Rectal smooth muscle tissue (tissue), 1 donor: ENCODE measurements at regions not wholly inside any gene's neighbourhood (a gene's known extent, or its start where the extent isn't known, plus 50 kb on each side); places are given as distances from the start of the nearest gene placed in this dataset.
"Not testable (repeated sequence)": the region's sequence is repeated elsewhere in the genome, so short reads cannot be mapped to it uniquely, and the experiment has no call there.

ENCODE experiments used
- H3K27ac ChIP-seq: one replicate; pipeline ENCODE4 v1.7.0; 2013; ENCODE audit warnings: low read depth, low read length, inconsistent platforms
- H3K27me3 ChIP-seq: one replicate; pipeline ENCODE4 v1.7.0; 2013; ENCODE audit warnings: low read length; ENCODE audit not compliant: control insufficient read depth, insufficient read depth
- H3K36me3 ChIP-seq: one replicate; pipeline ENCODE4 v1.7.0; 2013; ENCODE audit warnings: low read length; ENCODE audit not compliant: control insufficient read depth, insufficient read depth
- H3K4me1 ChIP-seq: one replicate; pipeline ENCODE4 v1.7.0; 2013; ENCODE audit warnings: low read length; ENCODE audit not compliant: control insufficient read depth, insufficient read depth
- H3K4me3 ChIP-seq: one replicate; pipeline ENCODE4 v1.7.0; 2013; ENCODE audit warnings: low read length
- H3K9ac ChIP-seq: one replicate; pipeline ENCODE4 v1.7.0; 2013; ENCODE audit warnings: low read length

DNA sequence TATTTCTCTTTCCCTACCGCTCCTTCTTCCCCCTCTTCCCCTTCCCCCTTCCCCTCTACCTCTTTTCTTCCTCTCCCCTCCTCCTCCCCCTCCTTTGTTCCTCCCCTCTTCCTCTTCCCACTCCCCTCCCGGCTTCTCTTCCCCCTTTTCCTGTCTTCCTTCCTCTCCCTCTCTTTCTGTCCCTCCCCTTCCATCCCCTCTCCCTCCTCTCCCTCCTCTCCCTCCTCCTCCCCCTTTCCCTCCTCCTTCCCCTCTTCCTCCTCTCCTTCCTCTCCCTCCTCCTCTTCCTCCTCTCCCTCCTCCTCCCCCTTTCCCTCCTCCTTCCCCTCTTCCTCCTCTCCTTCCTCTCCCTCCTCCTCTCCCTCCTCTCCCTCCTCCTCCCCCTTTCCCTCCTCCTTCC lies 81.5 kb downstream of the TFAP2C start:
- not testable (repeated sequence) for H3K27me3 ChIP-seq, H3K36me3 ChIP-seq, H3K27ac ChIP-seq, H3K4me1 ChIP-seq, H3K9ac ChIP-seq, H3K4me3 ChIP-seq

DNA sequence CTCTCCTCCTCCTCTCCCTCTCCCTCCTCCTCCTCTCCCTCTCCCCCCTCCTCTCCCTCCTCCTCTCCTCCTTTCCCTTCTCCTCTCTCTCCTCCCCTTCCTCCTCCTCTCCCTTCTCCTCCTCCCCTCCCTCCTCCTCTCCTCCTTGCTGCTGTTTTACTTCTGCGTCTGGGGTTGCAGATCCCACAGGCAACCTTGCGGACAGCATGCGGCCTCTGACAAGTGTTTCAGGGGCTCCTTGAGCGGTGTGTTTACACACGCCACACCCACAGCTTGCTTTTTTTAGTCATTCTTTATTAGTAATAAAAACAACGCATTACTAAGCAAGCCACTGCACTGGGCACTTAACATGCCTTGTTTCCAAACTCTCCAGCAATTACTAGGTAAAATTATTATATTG lies 81.9 kb downstream of the TFAP2C start:
- no peak overlapping the region for H3K27ac ChIP-seq
- H3K4me1 ChIP-seq, result no peaks in the 10 kb centered on the region
- H3K4me3 ChIP-seq, result no peak overlapping the region
- H3K36me3 ChIP-seq, result no peaks in the 10 kb centered on the region
- no peak overlapping the region for H3K9ac ChIP-seq
- no peaks in the 10 kb centered on the region for H3K27me3 ChIP-seq

DNA sequence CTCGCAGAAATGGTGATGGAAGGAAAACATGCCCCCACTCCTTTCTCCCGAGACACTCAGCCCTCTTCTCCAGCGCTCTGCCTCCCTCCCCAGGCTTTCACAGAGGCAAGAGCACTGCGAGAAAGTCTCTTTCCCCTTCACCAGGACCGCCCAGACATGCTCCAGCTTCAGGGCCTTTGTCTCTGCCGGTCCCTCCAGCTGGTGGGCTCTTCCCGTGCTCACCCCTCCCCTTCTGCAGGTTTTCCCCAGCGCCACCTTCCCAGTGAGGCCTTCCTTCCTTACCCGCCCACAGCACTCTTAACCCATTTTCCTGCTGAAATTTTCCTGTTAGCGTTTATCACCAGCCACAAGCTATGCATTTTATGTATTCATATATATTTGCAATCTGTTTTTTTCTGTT lies 86.2 kb downstream of the TFAP2C start:
- Histone ChIP-seq H3K27me3 (peaks cover 3% of the 10 kb centered on the region), H3K36me3 (no peaks in the 10 kb centered on the region), H3K4me1 (no peaks in the 10 kb centered on the region), H3K4me3 (no peak overlapping the region), H3K27ac (no peak overlapping the region), H3K9ac (no peak overlapping the region)

DNA sequence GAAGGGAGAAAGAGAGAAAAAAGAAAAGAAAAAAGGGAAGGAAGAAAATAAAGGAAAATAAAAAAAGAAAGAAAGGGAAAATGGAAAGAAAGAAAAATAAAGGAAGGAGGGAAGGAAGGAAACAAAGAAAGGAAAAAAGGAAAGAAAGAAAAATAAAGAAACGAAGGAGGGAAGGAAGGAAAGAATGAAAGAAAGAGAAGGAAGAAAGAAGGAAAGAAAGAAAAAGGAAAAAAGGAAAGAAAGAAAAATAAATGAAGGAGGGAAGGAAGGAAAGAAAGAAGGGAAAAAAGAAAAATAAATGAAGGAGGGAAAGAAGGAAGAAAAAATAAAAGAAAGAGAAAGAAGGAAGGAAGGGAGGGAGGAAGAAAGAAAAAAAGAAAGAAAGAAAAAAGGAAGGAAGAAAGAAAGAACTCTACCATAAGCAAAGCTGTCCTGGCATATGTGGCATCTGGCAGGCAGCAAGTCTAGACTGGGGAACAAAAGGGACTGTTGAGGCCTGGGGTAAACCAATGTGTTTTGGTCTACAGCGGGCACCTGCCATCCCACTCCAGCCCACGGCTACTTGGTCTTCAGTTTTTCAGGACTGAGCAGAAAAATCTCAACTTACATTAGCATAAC lies 86.9 kb downstream of the TFAP2C start:
- no peak overlapping the region for H3K27ac ChIP-seq
- no peak overlapping the region for H3K9ac ChIP-seq
- H3K4me3 ChIP-seq, result no peak overlapping the region
- peaks cover 3% of the 10 kb centered on the region for H3K27me3 ChIP-seq
- no peaks in the 10 kb centered on the region for H3K4me1 ChIP-seq
- no peaks in the 10 kb centered on the region for H3K36me3 ChIP-seq

DNA sequence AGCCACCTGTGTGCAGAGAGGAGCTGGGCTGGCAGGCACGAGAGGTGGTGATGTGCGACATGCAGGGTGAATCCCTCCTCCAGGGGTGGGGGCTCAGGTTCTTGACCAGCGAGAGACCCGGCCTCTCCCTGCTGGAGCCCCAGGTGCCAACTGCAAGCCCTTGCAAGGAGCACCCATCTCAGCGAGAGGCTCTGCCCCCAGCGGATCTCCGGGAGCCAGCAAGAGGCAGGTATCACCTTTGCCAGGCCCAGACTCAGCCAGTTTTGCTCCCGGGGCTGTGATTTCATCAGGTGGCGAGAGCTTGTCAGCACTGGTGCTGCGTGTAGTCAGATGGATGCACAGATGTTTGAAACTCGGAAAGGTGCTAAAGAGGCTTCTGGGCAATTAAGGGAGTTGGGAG lies 87.7 kb downstream of the TFAP2C start:
- Histone ChIP-seq H3K4me3 (no peak overlapping the region), H3K36me3 (no peaks in the 10 kb centered on the region), H3K9ac (no peak overlapping the region), H3K27ac (no peak overlapping the region), H3K27me3 (peaks cover 3% of the 10 kb centered on the region), H3K4me1 (no peaks in the 10 kb centered on the region)

DNA sequence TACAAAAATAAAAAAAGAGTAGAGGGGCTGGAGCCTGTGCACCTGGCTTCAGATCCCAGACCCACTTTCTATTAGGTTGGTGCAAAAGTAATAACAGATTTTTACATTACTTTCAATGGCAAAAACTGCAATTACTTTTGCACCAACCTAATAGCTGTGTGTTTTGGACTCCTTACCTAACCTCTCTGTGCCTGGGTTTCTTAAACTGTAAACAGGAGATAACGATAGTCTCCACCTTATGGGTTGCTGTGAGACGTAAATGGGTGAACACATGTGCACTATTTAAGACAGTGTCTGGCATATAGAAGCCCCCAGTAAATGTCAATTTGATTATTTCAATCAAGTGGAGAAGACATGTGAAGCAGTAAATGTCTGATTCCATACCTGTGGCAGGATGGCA lies 89.7 kb downstream of the TFAP2C start:
- H3K4me3 ChIP-seq, result no peak overlapping the region
- peaks cover 3% of the 10 kb centered on the region for H3K27me3 ChIP-seq
- no peak overlapping the region for H3K27ac ChIP-seq
- no peaks in the 10 kb centered on the region for H3K4me1 ChIP-seq
- H3K36me3 ChIP-seq, result no peaks in the 10 kb centered on the region
- no peak overlapping the region for H3K9ac ChIP-seq

DNA sequence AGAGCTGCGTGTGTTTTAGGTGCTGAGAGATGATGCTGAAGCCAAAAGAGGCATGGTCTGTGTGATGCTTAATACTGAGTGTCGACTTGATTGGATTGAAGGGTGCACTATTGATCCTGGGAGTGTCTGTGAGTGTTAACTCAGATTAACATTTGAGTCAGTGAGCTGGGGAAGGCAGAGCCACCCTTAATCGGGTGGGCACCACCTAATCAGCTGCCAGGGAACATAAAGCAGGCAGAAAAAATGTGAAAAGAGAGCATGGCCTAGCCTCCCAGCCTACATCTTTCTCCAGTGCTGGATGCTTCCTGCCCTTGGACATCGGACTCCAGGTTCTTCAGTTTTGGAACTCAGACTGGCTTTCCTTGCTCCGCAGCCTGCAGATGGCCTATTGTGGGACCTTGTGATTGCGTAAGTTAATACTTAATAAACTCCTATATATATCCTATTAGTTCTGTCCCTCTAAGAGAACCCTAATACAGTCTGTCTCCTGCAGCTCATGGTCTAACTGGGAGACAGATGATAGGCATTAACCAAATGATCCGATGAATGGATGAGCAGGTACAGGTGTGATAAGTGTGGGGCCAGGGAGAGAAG lies 91.6 kb downstream of the TFAP2C start:
- no peak overlapping the region for H3K4me3 ChIP-seq
- H3K9ac ChIP-seq, result no peak overlapping the region
- no peak overlapping the region for H3K27ac ChIP-seq
- peaks cover 3% of the 10 kb centered on the region for H3K27me3 ChIP-seq
- H3K36me3 ChIP-seq, result no peaks in the 10 kb centered on the region
- no peaks in the 10 kb centered on the region for H3K4me1 ChIP-seq

DNA sequence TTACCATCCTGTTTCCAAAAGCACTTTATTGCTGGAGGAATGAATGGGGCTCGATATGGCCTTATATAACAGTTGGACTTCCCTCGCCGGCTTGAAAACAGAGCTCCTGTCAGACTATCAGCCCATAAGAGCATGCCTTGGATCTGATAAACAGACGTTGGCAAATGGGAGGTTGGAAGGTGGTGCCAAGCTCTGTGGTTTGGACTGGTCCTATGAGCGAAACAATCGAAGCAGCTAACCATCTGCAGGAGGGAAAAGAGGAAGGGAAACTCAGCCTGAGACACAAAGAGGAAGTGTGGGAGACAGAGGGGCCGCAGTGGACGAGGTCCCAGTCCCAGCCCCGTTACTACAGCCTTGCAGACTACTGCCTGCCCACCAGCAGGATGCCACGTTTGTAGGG lies 92.9 kb downstream of the TFAP2C start:
- H3K27ac ChIP-seq, result no peak overlapping the region
- no peaks in the 10 kb centered on the region for H3K4me1 ChIP-seq
- H3K36me3 ChIP-seq, result no peaks in the 10 kb centered on the region
- H3K27me3 ChIP-seq, result no peaks in the 10 kb centered on the region
- no peak overlapping the region for H3K4me3 ChIP-seq
- no peak overlapping the region for H3K9ac ChIP-seq

DNA sequence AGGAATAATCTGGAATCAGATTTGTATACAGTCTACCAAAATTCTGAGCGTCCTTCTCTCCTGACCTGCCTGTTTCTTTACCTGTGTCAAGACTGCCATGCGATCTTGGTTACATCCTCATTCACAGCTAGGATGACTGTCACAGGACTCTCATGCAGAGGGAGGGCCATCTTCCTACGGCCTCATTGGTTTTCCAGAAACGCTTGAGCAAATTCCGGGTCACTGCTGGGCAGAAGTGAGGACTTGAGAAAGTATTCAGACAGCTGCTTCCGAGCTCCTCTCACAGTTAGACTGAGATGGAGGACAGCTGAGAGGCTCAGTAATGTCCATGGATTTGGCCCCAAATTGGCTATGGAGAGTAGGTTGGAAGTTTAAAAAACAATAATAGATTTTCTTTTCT lies 94.2 kb downstream of the TFAP2C start:
- Histone ChIP-seq H3K27me3 (no peaks in the 10 kb centered on the region), H3K4me3 (no peak overlapping the region), H3K9ac (no peak overlapping the region), H3K4me1 (no peaks in the 10 kb centered on the region), H3K36me3 (no peaks in the 10 kb centered on the region), H3K27ac (no peak overlapping the region)

DNA sequence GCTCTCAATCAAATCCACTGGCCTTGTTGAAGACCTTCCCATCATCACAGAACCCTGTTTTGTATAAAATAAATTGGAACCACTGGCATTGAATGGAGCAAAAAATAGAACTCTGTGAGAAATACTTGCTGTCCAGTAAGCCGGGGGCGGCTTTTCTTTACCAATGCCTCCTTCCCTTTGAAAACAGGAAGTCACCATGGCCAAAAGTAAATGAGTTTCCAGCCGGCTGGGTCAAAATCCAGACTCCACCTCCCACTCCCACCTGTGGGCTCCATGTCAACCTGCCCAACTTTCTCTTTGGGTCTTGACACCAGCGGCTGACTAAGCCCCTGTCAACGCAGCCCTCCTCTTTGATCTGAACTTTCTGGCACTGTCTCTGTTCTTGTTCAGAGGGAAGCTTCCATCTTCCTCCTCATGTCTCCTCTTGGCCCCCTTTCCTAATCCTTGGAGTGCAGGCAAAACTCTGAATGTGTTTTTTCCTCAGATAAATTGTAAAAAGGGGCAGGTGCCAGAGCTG lies 95.2 kb downstream of the TFAP2C start:
- Histone ChIP-seq H3K27me3 (no peaks in the 10 kb centered on the region), H3K9ac (no peak overlapping the region), H3K36me3 (no peaks in the 10 kb centered on the region), H3K27ac (no peak overlapping the region), H3K4me3 (no peak overlapping the region), H3K4me1 (no peaks in the 10 kb centered on the region)

DNA sequence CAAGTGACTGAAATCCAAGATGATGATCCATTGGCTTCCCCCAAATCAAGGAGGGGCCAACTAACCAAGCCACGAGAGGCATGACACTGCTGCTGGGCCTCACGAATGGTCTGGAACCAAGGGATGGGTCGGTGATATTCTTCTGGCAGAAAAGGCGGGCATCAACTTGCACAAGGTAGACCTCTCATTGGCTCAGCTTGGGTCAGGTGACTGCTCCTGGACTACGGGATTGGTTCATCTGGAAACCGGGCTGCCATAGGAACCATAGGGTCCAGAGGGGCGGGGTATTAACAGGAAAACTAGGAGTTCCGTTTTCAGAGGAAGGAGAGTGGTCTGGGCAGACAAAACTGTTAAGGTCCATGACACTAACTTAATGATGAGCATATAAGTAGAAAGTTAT lies 100.9 kb downstream of the TFAP2C start:
- Histone ChIP-seq H3K27ac (no peak overlapping the region), H3K9ac (no peak overlapping the region), H3K4me3 (no peak overlapping the region), H3K4me1 (peaks cover 2% of the 10 kb centered on the region), H3K36me3 (no peaks in the 10 kb centered on the region), H3K27me3 (no peaks in the 10 kb centered on the region)

DNA sequence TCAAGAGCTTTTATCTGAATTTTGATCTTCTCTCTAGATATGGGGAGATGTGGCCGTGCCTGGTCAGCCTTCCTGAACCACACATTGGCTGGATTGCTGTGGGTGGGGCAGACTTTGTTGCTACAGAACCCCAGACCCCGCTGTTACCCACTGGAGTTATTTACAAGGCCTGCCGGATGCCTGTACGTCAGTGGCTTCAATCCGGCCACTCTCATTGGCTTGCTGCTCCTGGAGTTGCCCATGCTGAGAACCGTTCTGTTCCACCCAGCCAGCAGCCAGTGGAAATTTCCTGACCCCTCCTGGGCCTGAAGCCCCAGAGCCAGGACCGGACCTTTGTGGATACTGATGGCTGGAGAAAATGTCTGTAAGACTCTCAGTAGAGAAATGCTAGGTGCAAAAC lies 101.9 kb downstream of the TFAP2C start:
- Histone ChIP-seq H3K27ac (no peak overlapping the region), H3K27me3 (no peaks in the 10 kb centered on the region), H3K4me1 (peaks cover 4% of the 10 kb centered on the region), H3K4me3 (no peak overlapping the region), H3K36me3 (no peaks in the 10 kb centered on the region), H3K9ac (no peak overlapping the region)

DNA sequence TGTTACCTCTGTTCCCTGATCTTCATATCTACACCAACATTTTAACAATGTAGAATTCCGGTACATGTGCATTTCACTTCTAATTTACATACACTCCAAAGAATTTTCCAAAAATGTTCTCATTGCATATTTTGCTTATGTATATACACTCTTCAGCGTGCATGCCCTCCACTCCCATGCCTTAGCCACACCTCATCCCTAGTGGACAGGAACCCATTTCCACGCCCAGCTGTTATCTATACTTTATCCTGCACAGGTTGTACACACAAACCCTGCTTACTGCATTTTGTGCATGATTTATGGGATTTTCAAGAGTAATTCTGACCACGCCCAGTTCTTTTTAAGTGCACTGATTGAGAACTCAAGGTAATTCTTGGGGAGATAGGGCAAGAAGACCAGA lies 102.4 kb downstream of the TFAP2C start:
- Histone ChIP-seq H3K9ac (no peak overlapping the region), H3K27me3 (no peaks in the 10 kb centered on the region), H3K27ac (no peak overlapping the region), H3K4me3 (no peak overlapping the region), H3K4me1 (peaks cover 4% of the 10 kb centered on the region), H3K36me3 (no peaks in the 10 kb centered on the region)
